Heart right ventricle (tissue), 16 donors: ENCODE measurements at regions not wholly inside any gene's neighbourhood (a gene's known extent, or its start where the extent isn't known, plus 50 kb on each side); places are given as distances from the start of the nearest gene placed in this dataset.

Source experiments
- ATAC-seq, 8 donors: fragments of 200-7000 bp; cut with Tn5 transposase; one replicate each; pipeline ENCODE4 v1.9.1; 2020; ENCODE audit warnings: mild to moderate bottlenecking in 8 of 8, moderate library complexity in 8 of 8, moderate number of reproducible peaks in 1 of 8
- DNase-seq, 2 donors: peaks; one replicate each; pipeline ENCODE4 v3.0.0-alpha.2; 2020
- H3K27ac ChIP-seq, 10 donors: fragments of 200-600 bp; sonication (generic) in 2 of 10; one replicate each; pipeline versions ENCODE4 v1.5.0 to v1.8.0; 2020 to 2022; ENCODE audit warnings: mild to moderate bottlenecking in 3 of 10
- H3K27me3 ChIP-seq, 7 donors: fragments of 200-600 bp; one replicate each; pipeline ENCODE4 v1.8.0; 2021 to 2022; ENCODE audit warnings: mild to moderate bottlenecking in 2 of 7
- H3K36me3 ChIP-seq, 9 donors: fragments of 200-600 bp; sonication (generic) in 1 of 9; one replicate each; pipeline versions ENCODE4 v1.5.0 to v1.8.0; 2020 to 2022; ENCODE audit warnings: mild to moderate bottlenecking in 2 of 9
- H3K4me1 ChIP-seq, 9 donors: fragments of 200-600 bp; sonication (generic) in 1 of 9; one replicate each; pipeline versions ENCODE4 v1.5.0 to v1.8.0; 2020 to 2022; ENCODE audit warnings: mild to moderate bottlenecking in 4 of 9
- H3K4me3 ChIP-seq, 10 donors: fragments of 200-600 bp; sonication (generic) in 2 of 10; one replicate each; pipeline versions ENCODE4 v1.5.0 to v1.8.0; 2020 to 2022; ENCODE audit warnings: mild to moderate bottlenecking in 7 of 10, moderate library complexity in 2 of 10
- H3K9me3 ChIP-seq, 11 donors: fragments of 200-600 bp in 10 of 11; sonication (generic) in 2 of 11; one replicate each; pipeline versions ENCODE4 v1.5.0 to v1.8.0; 2013 to 2022; ENCODE audit warnings: mild to moderate bottlenecking in 2 of 11, control low read depth in 1 of 11, moderate library complexity in 1 of 11
- CTCF ChIP-seq, 9 donors: fragments of 200-600 bp; sonication (generic) in 2 of 9; IDR thresholded peaks; one replicate each; pipeline versions ENCODE4 v1.5.0 to v1.8.0; 2021 to 2022; ENCODE audit warnings: antibody characterized with exemption in 9 of 9, mild to moderate bottlenecking in 5 of 9, moderate library complexity in 1 of 9
- WGBS, 2 donors: extraction: QIAGEN DNeasy Blood & Tissue Kit; methylation state at CpG; one replicate each; pipeline ENCODE4 v1.1.7; 2013; ENCODE audit warnings: inconsistent platforms in 1 of 2; 5-methylcytosine and 5-hydroxymethylcytosine counted together
- intact Hi-C, 10 donors: fragments of 100-400 bp; cut with DNase I; formaldehyde crosslinking; loops; one replicate each; pipeline versions ENCODE4 v1.11.1 to v1.14.2; 2022
- donor health status: Arrhythmogenic right ventricular cardiomyopathy.
- donor health status: ischemic (EF 13 %, LVEDD 7.1; RV severe dilation, severe dysfunction).
- donor health status: healthy with polysubstance abuse.
- donor health status: DM: no; HTN: yes; CAD: no.
- donor health status: DM: no; HTN: no; CAD: no.
- donor health status: ischemic (EF 25% LVEDD 6.9; RV normal size, moderate dysfunction).
- donor health status: ischemic (EF 25% LVEDD 5.7; RV mildly dilated, moderate dysfunction).
- donor health status: healthy.
- donor health status: DM: yes; HTN: yes; CAD: no.
- donor health status: Ischemic cardiomyopathy.
- donor health status: ischemic (EF 35%, LVEDD 5.7; RV mildly dilated, moderate dysfunction).
- donor health status: nonischemic (EF 11% LVEDD 7.7; RV severe dilation, severe dysfunction).
- donor health status: DM: yes; HTN: yes; CAD: no.
- donor health status: PGD.
- donor health status: ischemic (EF 29% LVEDD 5.4; RV normal size, mild dysfunction).
- donor health status: nonischemic (EF 23%, LVEDD 6.1; RV moderate dilation, normal function).

GRCh38 chr2:145096582-145096981, 576.7 kb upstream of the ZEB2 start:
- intact Hi-C loops: no loop called here
- Histone ChIP-seq H3K4me3 (no peak overlapping the region), H3K4me1 (peaks cover 0 to 26% (median 0%) of the 10 kb centered on the region in 9 donors), H3K27me3 (no peaks in the 10 kb centered on the region), H3K27ac (peak overlapping the region in 2 of 10 donors; percentile 2 to 57), H3K36me3 (no peaks in the 10 kb centered on the region), H3K9me3 (peaks cover 0 to 3% (median 0%) of the 10 kb centered on the region in 11 donors)
- DNase-seq: no peak
- TF ChIP-seq CTCF (IDR thresholded peaks at IDR 0.05): no peak
- peak in 1 of 8 donors; percentile 64 for ATAC-seq

GRCh38 chr2:145095641-145096435, 575.9 kb upstream of the ZEB2 start:
- intact Hi-C loops: no loop called here
- Histone ChIP-seq H3K36me3 (no peaks in the 10 kb centered on the region), H3K27me3 (no peaks in the 10 kb centered on the region), H3K27ac (peak overlapping the region in 2 of 10 donors; percentile 5 to 64), H3K4me3 (no peak overlapping the region), H3K4me1 (peaks cover 0 to 30% (median 0%) of the 10 kb centered on the region in 9 donors), H3K9me3 (peaks cover 0 to 3% (median 0%) of the 10 kb centered on the region in 11 donors)
- WGBS, 2 donors: 66 to 72% methylated on average over 3 of the region's 3 CpGs
- DNase-seq (no peak), ATAC-seq (no peak)
- no peak for TF ChIP-seq CTCF (IDR thresholded peaks at IDR 0.05)

GRCh38 chr2:145094370-145094769, 574.5 kb upstream of the ZEB2 start:
- no peak for TF ChIP-seq CTCF (IDR thresholded peaks at IDR 0.05)
- intact Hi-C loops: no loop called here
- peaks cover 0 to 36% (median 0%) of the 10 kb centered on the region in 9 donors for H3K4me1 ChIP-seq
- no peak for ATAC-seq
- peaks cover 0 to 9% (median 0%) of the 10 kb centered on the region in 11 donors for H3K9me3 ChIP-seq
- no peak for DNase-seq
- no peak overlapping the region for H3K4me3 ChIP-seq
- peak overlapping the region in 1 of 10 donors; percentile 64 for H3K27ac ChIP-seq
- no peaks in the 10 kb centered on the region for H3K36me3 ChIP-seq
- no peaks in the 10 kb centered on the region for H3K27me3 ChIP-seq

GRCh38 chr2:145091967-145092366, 572.0 kb upstream of the ZEB2 start:
- H3K27me3 ChIP-seq: no peaks in the 10 kb centered on the region
- TF ChIP-seq CTCF (IDR thresholded peaks at IDR 0.05): no peak
- no peak overlapping the region for H3K4me3 ChIP-seq
- H3K4me1 ChIP-seq: peaks cover 0 to 27% (median 0%) of the 10 kb centered on the region in 9 donors
- intact Hi-C loops: no loop called here
- no peaks in the 10 kb centered on the region for H3K36me3 ChIP-seq
- peaks cover 0 to 9% (median 0%) of the 10 kb centered on the region in 11 donors for H3K9me3 ChIP-seq
- DNase-seq (no peak), ATAC-seq (no peak)
- peak overlapping the region in 5 of 10 donors; percentile 7 to 52 (median 35) for H3K27ac ChIP-seq
